Stimulated activated CD8-positive, alpha-beta memory T cell treated with anti-CD3 and anti-CD28 coated beads, Interleukin-15, amount 100 ng/mL, for 1 hour (primary cell): ENCODE measurements at regions not wholly inside any gene's neighbourhood (a gene's known extent, or its start where the extent isn't known, plus 50 kb on each side); places are given as distances from the start of the nearest gene placed in this dataset.
"Not testable (repeated sequence)": the region's sequence is repeated elsewhere in the genome, so short reads cannot be mapped to it uniquely, and the experiment has no call there.

Source experiments
- DNase-seq: peaks from one replicate; pipeline ENCODE4 v3.0.0-alpha.2; 2020; ENCODE audit warnings: low read depth

- no peak for DNase-seq
Observed at GRCh38 chr2:17254421-17254820, 263.8 kb downstream of the RAD51AP2 start.

- DNase-seq: no peak
Observed at GRCh38 chr2:17252258-17252657, 266.0 kb downstream of the RAD51AP2 start.

GRCh38 chr2:17251171-17251570 is 267.1 kb downstream of the RAD51AP2 start:
- DNase-seq: no peak

- DNase-seq: no peak
Observed at GRCh38 chr2:17249249-17249648, 269.0 kb downstream of the RAD51AP2 start.

GRCh38 chr2:17245906-17246305 is 272.3 kb downstream of the RAD51AP2 start:
- no peak for DNase-seq

- DNase-seq: no peak
Observed at GRCh38 chr2:17242813-17243485, 275.3 kb downstream of the RAD51AP2 start.

- no peak for DNase-seq
Observed at GRCh38 chr2:17239550-17239949, 278.7 kb downstream of the RAD51AP2 start.

- DNase-seq: no peak
Observed at GRCh38 chr2:17235167-17235566, 283.1 kb downstream of the RAD51AP2 start.

- DNase-seq: no peak
Observed at GRCh38 chr2:17232776-17233556, 285.3 kb downstream of the RAD51AP2 start.

- DNase-seq: no peak
Observed at GRCh38 chr2:17231394-17231965, 286.8 kb downstream of the RAD51AP2 start.

- DNase-seq: no peak
Observed at GRCh38 chr2:17229414-17229813, 288.8 kb downstream of the RAD51AP2 start.

GRCh38 chr2:17228461-17228860 is 289.8 kb downstream of the RAD51AP2 start:
- no peak for DNase-seq

GRCh38 chr2:17227856-17228255 is 290.4 kb downstream of the RAD51AP2 start:
- DNase-seq: no peak

- no peak for DNase-seq
Observed at GRCh38 chr2:17226941-17227490, 291.2 kb downstream of the RAD51AP2 start.

- no peak for DNase-seq
Observed at GRCh38 chr2:17223211-17223610, 295.0 kb downstream of the RAD51AP2 start.

- DNase-seq: no peak
Observed at GRCh38 chr2:17208511-17208910, 309.7 kb downstream of the RAD51AP2 start.

GRCh38 chr2:17206771-17207170 is 311.5 kb downstream of the RAD51AP2 start:
- no peak for DNase-seq

GRCh38 chr2:17204214-17204613 is 314.0 kb downstream of the RAD51AP2 start:
- not testable (repeated sequence) for DNase-seq

GRCh38 chr2:17202628-17203027 is 315.6 kb downstream of the RAD51AP2 start:
- not testable (repeated sequence) for DNase-seq

- no peak for DNase-seq
Observed at GRCh38 chr2:17199741-17200140, 318.5 kb downstream of the RAD51AP2 start.

GRCh38 chr2:17196380-17196779 is 321.9 kb downstream of the RAD51AP2 start:
- no peak for DNase-seq

GRCh38 chr2:17195016-17195415 is 323.2 kb downstream of the RAD51AP2 start:
- DNase-seq: no peak

GRCh38 chr2:17194083-17194482 is 324.2 kb downstream of the RAD51AP2 start:
- no peak for DNase-seq
